ENCODE measurements at regions not wholly inside any gene's neighbourhood (a gene's known extent, or its start where the extent isn't known, plus 50 kb on each side); places are given as distances from the start of the nearest gene placed in this dataset.
"Not testable (repeated sequence)": the region's sequence is repeated elsewhere in the genome, so short reads cannot be mapped to it uniquely, and the experiment has no call there.

- DNase-seq (ENCODE audit: low read depth in 2 of 2) = no peak
These were observed 148.8 kb upstream of the ZNF608 start for GRCh38 chr5:124895236-124895635.

GRCh38 chr5:124901081-124901480 lies 154.6 kb upstream of the ZNF608 start:
- no peak for DNase-seq (ENCODE audit: low read depth in 2 of 2)

GRCh38 chr5:124902097-124902821 lies 155.8 kb upstream of the ZNF608 start:
- no peak for DNase-seq (ENCODE audit: low read depth in 2 of 2)

GRCh38 chr5:124905256-124906130 lies 159.1 kb upstream of the ZNF608 start:
- no peak for DNase-seq (ENCODE audit: low read depth in 2 of 2)

- DNase-seq (ENCODE audit: low read depth in 2 of 2) = no peak
These were observed 160.1 kb upstream of the ZNF608 start for GRCh38 chr5:124906339-124907097.

GRCh38 chr5:124907098-124907644 lies 160.7 kb upstream of the ZNF608 start:
- DNase-seq (ENCODE audit: low read depth in 2 of 2) = no peak

- DNase-seq (ENCODE audit: low read depth in 2 of 2) = no peak
These were observed 162.4 kb upstream of the ZNF608 start for GRCh38 chr5:124908581-124909451.

GRCh38 chr5:124909734-124910133 lies 163.3 kb upstream of the ZNF608 start:
- no peak for DNase-seq (ENCODE audit: low read depth in 2 of 2)

GRCh38 chr5:124910354-124911016 lies 164.0 kb upstream of the ZNF608 start:
- no peak for DNase-seq (ENCODE audit: low read depth in 2 of 2)

GRCh38 chr5:124912638-124913328 lies 166.3 kb upstream of the ZNF608 start:
- no peak for DNase-seq (ENCODE audit: low read depth in 2 of 2)

GRCh38 chr5:124913329-124913653 lies 166.9 kb upstream of the ZNF608 start:
- DNase-seq (ENCODE audit: low read depth in 2 of 2) = no peak

GRCh38 chr5:124916313-124916712 lies 169.9 kb upstream of the ZNF608 start:
- not testable (repeated sequence) for DNase-seq (ENCODE audit: low read depth in 2 of 2)

- DNase-seq (ENCODE audit: low read depth in 2 of 2) = no peak
These were observed 172.2 kb upstream of the ZNF608 start for GRCh38 chr5:124918618-124919017.

GRCh38 chr5:124919076-124919475 lies 172.6 kb upstream of the ZNF608 start:
- no peak for DNase-seq (ENCODE audit: low read depth in 2 of 2)

GRCh38 chr5:124919747-124920525 lies 173.5 kb upstream of the ZNF608 start:
- DNase-seq (ENCODE audit: low read depth in 2 of 2) = no peak

GRCh38 chr5:124920909-124921666 lies 174.6 kb upstream of the ZNF608 start:
- no peak for DNase-seq (ENCODE audit: low read depth in 2 of 2)

GRCh38 chr5:124921694-124922093 lies 175.3 kb upstream of the ZNF608 start:
- no peak for DNase-seq (ENCODE audit: low read depth in 2 of 2)

- DNase-seq (ENCODE audit: low read depth in 2 of 2) = no peak
These were observed 176.0 kb upstream of the ZNF608 start for GRCh38 chr5:124922255-124922975.
